HFFc6 (cell line): ENCODE measurements at regions not wholly inside any gene's neighbourhood (a gene's known extent, or its start where the extent isn't known, plus 50 kb on each side); places are given as distances from the start of the nearest gene placed in this dataset.

ENCODE experiments used
- DNase-seq: peaks from one replicate; pipeline ENCODE4 v3.0.0-alpha.2; 2018
- H3K27ac Mint-ChIP-seq: 2 replicates; pipeline ENCODE4 v1.8.0; 2020; ENCODE audit warnings: mild to moderate bottlenecking, mixed read lengths
- H3K27me3 Mint-ChIP-seq: 2 replicates; pipeline ENCODE4 v1.8.0; 2021; ENCODE audit warnings: mild to moderate bottlenecking, moderate library complexity, mixed read lengths; ENCODE audit not compliant: insufficient read depth
- H3K36me3 Mint-ChIP-seq: 2 replicates; pipeline ENCODE4 v1.8.0; 2021; ENCODE audit warnings: low read depth, mixed read lengths
- H3K4me1 Mint-ChIP-seq: 2 replicates; pipeline ENCODE4 v1.8.0; 2020; ENCODE audit warnings: low read depth, mixed read lengths
- H3K4me3 Mint-ChIP-seq: 2 replicates; pipeline ENCODE4 v1.8.0; 2020; ENCODE audit warnings: mild to moderate bottlenecking, moderate library complexity, mixed read lengths
- H3K9me3 Mint-ChIP-seq: 2 replicates; pipeline ENCODE4 v1.8.0; 2020; ENCODE audit warnings: mild to moderate bottlenecking, mixed read lengths
- CTCF ChIP-seq: fragments of 200-600 bp; sonication (generic); IDR thresholded peaks from 2 replicates; pipeline ENCODE4 v1.5.0; 2021; ENCODE audit warnings: antibody characterized with exemption, mild to moderate bottlenecking

GRCh38 chr2:128786741-128787478, 468.2 kb upstream of the HS6ST1 start:
- H3K4me3 Mint-ChIP-seq, result no peak overlapping the region
- no peak for DNase-seq
- TF ChIP-seq CTCF, result no peak
- H3K9me3 Mint-ChIP-seq, result peaks cover 36% of the 10 kb centered on the region
- peaks cover 5% of the 10 kb centered on the region for H3K27me3 Mint-ChIP-seq
- no peak overlapping the region for H3K27ac Mint-ChIP-seq
- H3K4me1 Mint-ChIP-seq, result no peaks in the 10 kb centered on the region
- H3K36me3 Mint-ChIP-seq, result peaks cover 12% of the 10 kb centered on the region; the same call in 1 of the 2 replicates

GRCh38 chr2:128787616-128788015, 468.9 kb upstream of the HS6ST1 start:
- no peak for TF ChIP-seq CTCF
- Mint-ChIP-seq H3K4me3 (no peak overlapping the region), H3K9me3 (peaks cover 36% of the 10 kb centered on the region), H3K4me1 (no peaks in the 10 kb centered on the region), H3K27me3 (peaks cover 5% of the 10 kb centered on the region; the same call in 1 of the 2 replicates), H3K27ac (no peak overlapping the region), H3K36me3 (peaks cover 12% of the 10 kb centered on the region; the same call in 1 of the 2 replicates)
- DNase-seq, result no peak

- no peak for DNase-seq
- no peak overlapping the region for H3K4me3 Mint-ChIP-seq
Measured at GRCh38 chr2:128788636-128789220, 470.1 kb upstream of the HS6ST1 start.

GRCh38 chr2:128789221-128789620, 470.6 kb upstream of the HS6ST1 start:
- Mint-ChIP-seq H3K9me3 (peaks cover 37% of the 10 kb centered on the region), H3K4me3 (no peak overlapping the region), H3K27ac (no peak overlapping the region), H3K27me3 (peaks cover 5% of the 10 kb centered on the region; the same call in 1 of the 2 replicates), H3K4me1 (no peaks in the 10 kb centered on the region), H3K36me3 (peaks cover 12% of the 10 kb centered on the region; the same call in 1 of the 2 replicates)
- no peak for TF ChIP-seq CTCF
- DNase-seq, result no peak

More at GRCh38 chr2:128788636-128789220, 470.1 kb upstream of the HS6ST1 start:
- peaks cover 36% of the 10 kb centered on the region for H3K9me3 Mint-ChIP-seq
- H3K4me1 Mint-ChIP-seq, result no peaks in the 10 kb centered on the region
- H3K36me3 Mint-ChIP-seq, result peaks cover 12% of the 10 kb centered on the region; the same call in 1 of the 2 replicates
- H3K27me3 Mint-ChIP-seq, result peaks cover 5% of the 10 kb centered on the region; the same call in 1 of the 2 replicates
- TF ChIP-seq CTCF, result no peak
- no peak overlapping the region for H3K27ac Mint-ChIP-seq

- Mint-ChIP-seq H3K27me3 (peaks cover 5% of the 10 kb centered on the region), H3K27ac (no peak overlapping the region), H3K9me3 (peaks cover 40% of the 10 kb centered on the region), H3K4me1 (no peaks in the 10 kb centered on the region), H3K36me3 (peaks cover 12% of the 10 kb centered on the region; the same call in 1 of the 2 replicates), H3K4me3 (no peak overlapping the region)
- DNase-seq, result no peak
- no peak for TF ChIP-seq CTCF
Measured at GRCh38 chr2:128789776-128790455, 471.2 kb upstream of the HS6ST1 start.
